RWPE1 (cell line): ENCODE measurements at regions not wholly inside any gene's neighbourhood (a gene's known extent, or its start where the extent isn't known, plus 50 kb on each side); places are given as distances from the start of the nearest gene placed in this dataset.
A peak's percentile ranks its signal among the peaks of the same experiment; 100 is the strongest.

ENCODE experiments used
- CTCF ChIA-PET: fragments of 350-600 bp; sonication (Branson Sonifier 250); formaldehyde crosslinking; extraction: SDS; loops from one replicate; lab custom pipeline; 2021; lab: Yijun Ruan, JAX
- POLR2A ChIA-PET: fragments of 400-600 bp; formaldehyde crosslinking; extraction: SDS; loops from one replicate; lab custom pipeline; 2020; ENCODE audit warnings: antibody characterized with exemption; ENCODE audit not compliant: low non-redundant PET; lab: Yijun Ruan, JAX
- DNase-seq: peaks from one replicate; pipeline ENCODE4 v3.0.0; 2012; ENCODE audit warnings: low spot score
- H3K27ac ChIP-seq: fragments of 450-650 bp; 2 replicates; pipeline ENCODE4 v1.5.1; 2017
- TF ChIP-seq, protein P1 (sequence below): fragments of 450-650 bp; conservative IDR thresholded peaks from 2 replicates; pipeline ENCODE4 v1.5.1; 2017; ENCODE audit warnings: low read depth, mild to moderate bottlenecking

DNA sequence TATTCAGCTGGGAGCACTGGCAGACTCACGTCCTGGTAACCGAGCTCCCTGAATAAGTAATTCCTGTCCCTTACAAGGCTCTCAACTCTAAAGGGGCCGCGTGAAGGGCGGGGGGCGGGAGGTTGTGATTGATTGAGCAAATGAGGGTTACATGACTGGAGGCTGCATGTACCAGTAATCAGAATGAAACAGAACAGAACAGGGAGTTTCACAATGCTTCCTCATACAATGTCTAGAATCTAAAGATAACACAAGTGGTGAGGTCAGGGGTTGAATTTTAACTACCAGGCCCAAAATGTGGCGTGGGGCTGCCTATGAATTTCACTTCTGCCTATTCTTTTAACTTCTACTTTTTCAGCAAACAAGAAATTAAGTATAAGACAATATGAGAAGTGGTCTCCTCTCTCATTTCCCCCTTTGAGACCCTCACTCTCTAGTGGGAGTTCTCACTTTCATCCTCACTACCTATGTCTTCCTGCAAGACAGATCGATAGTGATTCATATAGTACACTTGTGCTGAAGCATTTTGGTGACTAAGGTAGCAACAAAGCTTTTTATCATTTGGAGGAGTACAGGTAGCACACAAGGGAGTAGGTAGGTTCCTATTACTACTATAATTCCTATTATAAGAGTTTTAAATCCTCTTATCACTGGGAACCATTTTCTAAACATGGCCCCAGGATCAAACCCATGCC lies 239.8 kb downstream of the KTN1 start:
- TF ChIP-seq, protein P1, sequence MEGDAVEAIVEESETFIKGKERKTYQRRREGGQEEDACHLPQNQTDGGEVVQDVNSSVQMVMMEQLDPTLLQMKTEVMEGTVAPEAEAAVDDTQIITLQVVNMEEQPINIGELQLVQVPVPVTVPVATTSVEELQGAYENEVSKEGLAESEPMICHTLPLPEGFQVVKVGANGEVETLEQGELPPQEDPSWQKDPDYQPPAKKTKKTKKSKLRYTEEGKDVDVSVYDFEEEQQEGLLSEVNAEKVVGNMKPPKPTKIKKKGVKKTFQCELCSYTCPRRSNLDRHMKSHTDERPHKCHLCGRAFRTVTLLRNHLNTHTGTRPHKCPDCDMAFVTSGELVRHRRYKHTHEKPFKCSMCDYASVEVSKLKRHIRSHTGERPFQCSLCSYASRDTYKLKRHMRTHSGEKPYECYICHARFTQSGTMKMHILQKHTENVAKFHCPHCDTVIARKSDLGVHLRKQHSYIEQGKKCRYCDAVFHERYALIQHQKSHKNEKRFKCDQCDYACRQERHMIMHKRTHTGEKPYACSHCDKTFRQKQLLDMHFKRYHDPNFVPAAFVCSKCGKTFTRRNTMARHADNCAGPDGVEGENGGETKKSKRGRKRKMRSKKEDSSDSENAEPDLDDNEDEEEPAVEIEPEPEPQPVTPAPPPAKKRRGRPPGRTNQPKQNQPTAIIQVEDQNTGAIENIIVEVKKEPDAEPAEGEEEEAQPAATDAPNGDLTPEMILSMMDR: no peak
- ChIA-PET CTCF (interaction anchor here (0.7 kb wide), 2 partner anchors 8 to 19 kb away, joined by 3 to 6 read pairs; no protein-coding TSS in a partner anchor), POLR2A (no interaction called here)
- H3K27ac ChIP-seq: no peak overlapping the region
- no peak for DNase-seq

GRCh38 chr14:55822906-55823305 lies 242.9 kb downstream of the KTN1 start:
- DNase-seq: no peak
- POLR2A ChIA-PET: no interaction called here
- H3K27ac ChIP-seq: no peak overlapping the region
- CTCF ChIA-PET: interaction anchor here (0.6 kb wide), 1 partner anchor 89 kb away, joined by 3 read pairs; no protein-coding TSS in a partner anchor
- TF ChIP-seq, protein P1: no peak

DNA sequence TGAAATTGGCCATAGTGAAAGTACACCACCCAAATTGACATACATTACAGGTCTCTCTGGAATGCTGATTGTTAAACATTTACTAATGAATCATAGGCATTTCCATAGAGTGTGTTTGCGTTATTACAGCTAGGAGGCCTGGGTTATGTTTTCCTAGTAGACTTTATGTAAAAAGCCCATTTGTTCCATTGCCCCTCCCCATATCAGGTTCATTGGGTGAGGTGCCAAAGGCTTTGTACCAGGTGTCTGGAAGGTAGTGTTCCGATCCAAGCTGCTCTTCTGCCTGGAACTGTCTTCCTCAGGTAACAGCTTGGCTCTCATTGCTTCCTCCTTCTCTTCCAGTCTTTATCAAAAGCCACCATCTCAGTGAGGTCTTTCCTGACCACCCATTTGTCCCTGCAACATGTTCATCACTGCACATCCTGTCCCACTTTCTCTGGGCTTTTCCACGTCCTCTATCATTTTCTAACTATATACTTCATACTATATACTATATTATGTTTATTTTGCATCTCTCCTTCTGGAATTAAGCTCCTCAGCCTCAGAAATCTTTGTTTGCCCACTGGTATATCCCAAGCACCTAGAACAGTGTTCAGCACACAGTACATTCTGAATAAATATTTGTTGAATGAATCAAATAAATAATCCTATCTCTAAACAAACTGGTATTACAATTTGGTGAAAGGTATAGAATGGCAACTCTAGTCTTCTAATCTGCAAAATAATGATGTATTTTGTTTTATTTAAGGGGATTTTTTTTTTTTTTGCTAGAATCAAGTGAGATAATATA lies 252.3 kb downstream of the KTN1 start:
- H3K27ac ChIP-seq: no peak overlapping the region
- ChIA-PET CTCF (interaction anchor here (0.6 kb wide), 1 partner anchor 506 kb away, joined by 5 read pairs; no protein-coding TSS in a partner anchor), POLR2A (no interaction called here)

DNA sequence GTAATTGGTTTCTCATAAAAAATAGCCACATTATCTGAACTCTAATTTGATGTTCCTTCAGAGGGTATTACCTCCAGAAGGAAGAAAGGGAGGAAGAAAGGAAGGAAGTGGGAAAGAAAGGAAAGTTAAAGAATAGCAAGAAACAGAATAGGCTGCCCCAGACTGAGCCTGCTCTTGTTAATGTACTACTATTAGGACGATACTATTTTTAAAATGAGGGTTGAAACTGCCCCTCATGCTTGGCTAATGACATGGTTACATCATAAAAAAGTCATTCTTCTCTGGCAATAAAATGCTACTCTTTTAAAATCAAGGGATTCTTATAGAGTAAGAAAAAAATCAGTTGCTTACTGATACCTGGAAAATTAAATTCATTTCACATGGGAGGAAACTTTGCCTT lies 253.0 kb downstream of the KTN1 start:
- DNase-seq: no peak
- TF ChIP-seq, protein P1: no peak
- H3K27ac ChIP-seq: no peak overlapping the region
- ChIA-PET POLR2A (no interaction called here), CTCF (no interaction called here)

More for the DNA sequence above, 252.3 kb downstream of the KTN1 start:
- peak; percentile 58 for DNase-seq
- TF ChIP-seq, protein P1: no peak

- POLR2A ChIA-PET: no interaction called here
- no peak for DNase-seq
- TF ChIP-seq, protein P1: no peak
- CTCF ChIA-PET: interaction anchor here (0.5 kb wide), 1 partner anchor 731 kb away, joined by 5 read pairs; no protein-coding TSS in a partner anchor
- no peak overlapping the region for H3K27ac ChIP-seq
Observed at GRCh38 chr14:55834390-55834789, 254.4 kb downstream of the KTN1 start.

GRCh38 chr14:55835985-55836384 lies 256.0 kb downstream of the KTN1 start:
- POLR2A ChIA-PET: no interaction called here
- TF ChIP-seq, protein P1: no peak
- CTCF ChIA-PET: interaction anchor here (0.6 kb wide), 1 partner anchor 44 kb away, joined by 3 read pairs; no protein-coding TSS in a partner anchor
- no peak overlapping the region for H3K27ac ChIP-seq
- DNase-seq: no peak
